A549 (cell line): ENCODE measurements at regions not wholly inside any gene's neighbourhood (a gene's known extent, or its start where the extent isn't known, plus 50 kb on each side); places are given as distances from the start of the nearest gene placed in this dataset.
A peak's percentile ranks its signal among the peaks of the same experiment; 100 is the strongest.

Experiments used
- ATAC-seq, 2 experiments: fragments of 200-7000 bp in 1 of 2; fragments of >200 bp in 1 of 2; cut with Nextera tagmentation in 1 of 2; cut with Tn5 transposase in 1 of 2; 3 replicates each; pipeline versions ENCODE4 v1.8.0 to v1.9.1; 2018 to 2020; ENCODE audit warnings: mild to moderate bottlenecking in 1 of 2, moderate library complexity in 1 of 2
- CTCF ChIA-PET: fragments of 300-600 bp; sonication (Branson Sonifier 250); formaldehyde crosslinking; extraction: SDS; loops from one replicate; lab custom pipeline; 2021; ENCODE audit warnings: antibody characterized with exemption, inconsistent platforms; lab: Yijun Ruan, JAX
- POLR2A ChIA-PET: fragments of 350-600 bp; formaldehyde crosslinking; extraction: SDS; loops from one replicate; lab custom pipeline; 2021; ENCODE audit warnings: antibody characterized with exemption, inconsistent platforms; lab: Yijun Ruan, JAX
- DNase-seq, 2 experiments: peaks; one replicate each; pipeline versions ENCODE4 v3.0.0 to v3.0.0-alpha.2; 2011 to 2016; ENCODE audit warnings: low read depth in 1 of 2, low spot score in 1 of 2
- FAIRE-seq: peaks from 2 replicates; lab custom pipeline; 2011; peaks lifted over from hg19 to GRCh38; lab: Jason Lieb, UNC
- H3K27ac ChIP-seq, 2 experiments: fragments of >200 bp; sonication (Bioruptor Twin); formaldehyde crosslinking; 3 replicates each; pipeline ENCODE4 v1.5.1; 2016 to 2017
- H3K4me1 ChIP-seq: fragments of >200 bp; sonication (Bioruptor Twin); formaldehyde crosslinking; 3 replicates; pipeline ENCODE4 v1.6.1; 2016
- H3K4me2 ChIP-seq: fragments of >200 bp; sonication (Bioruptor Twin); formaldehyde crosslinking; 3 replicates; pipeline ENCODE4 v1.6.1; 2016
- H3K4me3 ChIP-seq: fragments of >200 bp; sonication (Bioruptor Twin); formaldehyde crosslinking; 3 replicates; pipeline ENCODE4 v1.5.1; 2016
- H3K9me3 ChIP-seq: fragments of >200 bp; sonication (Bioruptor Twin); formaldehyde crosslinking; 3 replicates; pipeline ENCODE4 v1.6.1; 2016
- BCL3 ChIP-seq: fragments of >200 bp; sonication (Bioruptor Twin); formaldehyde crosslinking; IDR thresholded peaks from 3 replicates; pipeline ENCODE4 v1.6.1; 2016
- CBX8 ChIP-seq: fragments of 200-600 bp; sonication (generic); IDR thresholded peaks from 2 replicates; pipeline ENCODE4 v1.6.1; 2016
- CEBPB ChIP-seq, 2 experiments: fragments of >200 bp in 1 of 2; sonication (Bioruptor Twin) in 1 of 2; formaldehyde crosslinking in 1 of 2; IDR thresholded peaks; 2 replicates each; pipeline ENCODE4 v1.6.1; 2012 to 2016
- CHD2 ChIP-seq: fragments of 150-350 bp; IDR thresholded peaks from 2 replicates; pipeline ENCODE4 v1.6.1; 2014; ENCODE audit warnings: low read length; ENCODE audit not compliant: partially characterized antibody
- E2F6 ChIP-seq: IDR thresholded peaks from 2 replicates; pipeline ENCODE4 v1.6.1; 2012; ENCODE audit warnings: low read depth, borderline replicate concordance
- EHF ChIP-seq: fragments of 250-450 bp; sonication (Bioruptor Pico); IDR thresholded peaks from 2 replicates; pipeline ENCODE4 v1.5.0; 2020; ENCODE audit warnings: mild to moderate bottlenecking
- FOSB ChIP-seq: fragments of 250-450 bp; sonication (Bioruptor Pico); IDR thresholded peaks from 2 replicates; pipeline ENCODE4 v1.5.0; 2020; ENCODE audit warnings: mild to moderate bottlenecking, moderate library complexity
- FOSL2 ChIP-seq, 2 experiments: fragments of 450-650 bp in 1 of 2; fragments of >200 bp in 1 of 2; sonication (Bioruptor Twin) in 1 of 2; formaldehyde crosslinking; IDR thresholded peaks; 2 replicates each; pipeline versions ENCODE4 v1.5.0 to v1.6.1; 2016 to 2020; ENCODE audit warnings: mild to moderate bottlenecking in 1 of 2, moderate library complexity in 1 of 2
- HOXA7 ChIP-seq: fragments of 250-450 bp; sonication (Bioruptor Pico); IDR thresholded peaks from 2 replicates; pipeline ENCODE4 v1.5.0; 2020; ENCODE audit warnings: mild to moderate bottlenecking, moderate library complexity
- JUN ChIP-seq, 2 experiments: fragments of >200 bp; sonication (Bioruptor Twin); formaldehyde crosslinking; IDR thresholded peaks; 2 replicates in 1 of 2; 3 replicates in 1 of 2; pipeline ENCODE4 v1.6.1; 2016 to 2017
- JUNB ChIP-seq: fragments of >200 bp; sonication (Bioruptor Twin); formaldehyde crosslinking; IDR thresholded peaks from 2 replicates; pipeline ENCODE4 v1.6.1; 2016
- KDM5A ChIP-seq: fragments of 200-600 bp; sonication (generic); IDR thresholded peaks from 2 replicates; pipeline ENCODE4 v1.6.1; 2016; ENCODE audit warnings: antibody characterized with exemption, mild to moderate bottlenecking
- MAFK ChIP-seq: fragments of 450-650 bp; IDR thresholded peaks from 2 replicates; pipeline ENCODE4 v1.6.1; 2014; ENCODE audit not compliant: partially characterized antibody
- MAX ChIP-seq: IDR thresholded peaks from 2 replicates; pipeline ENCODE4 v1.6.1; 2012
- NFE2L2 ChIP-seq: fragments of 150-350 bp; conservative IDR thresholded peaks from 2 replicates; pipeline ENCODE4 v1.6.1; 2014; ENCODE audit warnings: low read length
- NPAS2 ChIP-seq: fragments of 250-450 bp; sonication (Bioruptor Pico); IDR thresholded peaks from 2 replicates; pipeline ENCODE4 v1.8.0; 2022; ENCODE audit warnings: mild to moderate bottlenecking, moderate library complexity, borderline replicate concordance
- PHF8 ChIP-seq: fragments of 200-600 bp; sonication (generic); IDR thresholded peaks from 2 replicates; pipeline ENCODE4 v1.6.1; 2016; ENCODE audit warnings: low read depth, mild to moderate bottlenecking, antibody characterized with exemption, moderate library complexity, borderline replicate concordance
- RCOR1 ChIP-seq: fragments of 150-350 bp; IDR thresholded peaks from 2 replicates; pipeline ENCODE4 v1.6.1; 2014; ENCODE audit warnings: antibody characterized with exemption, low read length, low read depth
- SREBF2 ChIP-seq: fragments of 450-650 bp; IDR thresholded peaks from 2 replicates; pipeline ENCODE4 v1.6.1; 2014; ENCODE audit warnings: mild to moderate bottlenecking, moderate library complexity
- TFCP2L1 ChIP-seq: fragments of 250-450 bp; sonication (Bioruptor Pico); IDR thresholded peaks from 2 replicates; pipeline ENCODE4 v1.5.0; 2021; ENCODE audit warnings: mild to moderate bottlenecking
- ZC3H11A ChIP-seq: fragments of 450-650 bp; IDR thresholded peaks from 2 replicates; pipeline ENCODE4 v1.6.1; 2014; ENCODE audit warnings: antibody characterized with exemption, mild to moderate bottlenecking
- ZNF302 ChIP-seq: fragments of 250-450 bp; sonication (Bioruptor Pico); IDR thresholded peaks from 2 replicates; pipeline ENCODE4 v1.9.0; 2021; ENCODE audit warnings: inconsistent platforms, mild to moderate bottlenecking, moderate library complexity
- ZSCAN20 ChIP-seq: fragments of 250-450 bp; sonication (Bioruptor Pico); IDR thresholded peaks from 2 replicates; pipeline ENCODE4 v1.8.0; 2022; ENCODE audit warnings: mild to moderate bottlenecking, moderate library complexity
- WGBS: methylation state at CpG from one replicate; pipeline ENCODE4 v1.1.6; 2017; ENCODE audit errors: missing lambda C conversion rate; 5-methylcytosine and 5-hydroxymethylcytosine counted together
- TF ChIP-seq, protein P1 (sequence below): fragments of 200-600 bp; sonication (generic); IDR thresholded peaks from 2 replicates; pipeline ENCODE4 v1.6.1; 2016; ENCODE audit warnings: antibody characterized with exemption, mild to moderate bottlenecking, moderate library complexity

DNA sequence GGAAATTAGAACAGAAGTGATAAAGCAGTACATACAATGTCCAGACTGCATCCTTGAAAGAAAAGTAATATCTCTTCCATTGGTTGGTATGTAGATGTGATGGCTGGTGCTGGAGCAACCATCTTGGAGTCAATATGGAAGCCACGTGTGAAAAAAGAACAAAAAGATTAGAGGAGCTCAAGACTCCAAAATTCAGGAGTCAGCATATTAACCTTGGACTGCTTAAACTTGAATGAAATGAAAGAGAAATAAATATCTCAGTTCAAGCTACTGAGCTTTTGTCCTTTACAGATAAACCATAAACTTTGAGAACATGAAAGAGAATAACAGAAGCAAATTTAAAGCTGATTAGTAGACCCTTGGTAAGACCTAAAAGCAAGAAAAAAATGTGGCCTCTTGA, 197.9 kb downstream of the HS3ST3B1 start:
- no peak for ATAC-seq
- TF ChIP-seq MAFK (peak; percentile 76), FOSL2 (IDR thresholded peaks at IDR 0.05) (no peak), FOSL2 (CRISPR knock-in tag; IDR thresholded peaks at IDR 0.05) (no peak), CBX8 (no peak), SREBF2 (no peak), EHF (no peak), KDM5A (no peak), CEBPB (IDR thresholded peaks at IDR 0.05) (no peak)
- DNase-seq, result no peak
- Histone ChIP-seq H3K4me1 (no peaks in the 10 kb centered on the region), H3K9me3 (peaks cover 7% of the 10 kb centered on the region; the same call in 1 of the 3 replicates), H3K4me3 (no peak overlapping the region), H3K27ac (no peak overlapping the region), H3K4me2 (no peak overlapping the region)
- FAIRE-seq, result no peak
- WGBS, result 0% methylated on average over 1 of the region's 1 CpG
- ChIA-PET CTCF (interaction anchor here (1.5 kb wide), 1 partner anchor 134 kb away, joined by 4 read pairs; no protein-coding TSS in a partner anchor), POLR2A (no interaction called here)

GRCh38 chr17:14494161-14494560, 193.3 kb downstream of the HS3ST3B1 start:
- DNase-seq (no peak), ATAC-seq (no peak), FAIRE-seq (no peak)
- POLR2A ChIA-PET, result no interaction called here
- Histone ChIP-seq H3K4me2 (no peak overlapping the region), H3K9me3 (peaks cover 9% of the 10 kb centered on the region; the same call in 1 of the 3 replicates), H3K4me1 (no peaks in the 10 kb centered on the region), H3K4me3 (no peak overlapping the region), H3K27ac (no peak overlapping the region)
- CTCF ChIA-PET, result no interaction called here
- WGBS, result 12% methylated on average over 4 of the region's 4 CpGs
- TF ChIP-seq, protein P1, sequence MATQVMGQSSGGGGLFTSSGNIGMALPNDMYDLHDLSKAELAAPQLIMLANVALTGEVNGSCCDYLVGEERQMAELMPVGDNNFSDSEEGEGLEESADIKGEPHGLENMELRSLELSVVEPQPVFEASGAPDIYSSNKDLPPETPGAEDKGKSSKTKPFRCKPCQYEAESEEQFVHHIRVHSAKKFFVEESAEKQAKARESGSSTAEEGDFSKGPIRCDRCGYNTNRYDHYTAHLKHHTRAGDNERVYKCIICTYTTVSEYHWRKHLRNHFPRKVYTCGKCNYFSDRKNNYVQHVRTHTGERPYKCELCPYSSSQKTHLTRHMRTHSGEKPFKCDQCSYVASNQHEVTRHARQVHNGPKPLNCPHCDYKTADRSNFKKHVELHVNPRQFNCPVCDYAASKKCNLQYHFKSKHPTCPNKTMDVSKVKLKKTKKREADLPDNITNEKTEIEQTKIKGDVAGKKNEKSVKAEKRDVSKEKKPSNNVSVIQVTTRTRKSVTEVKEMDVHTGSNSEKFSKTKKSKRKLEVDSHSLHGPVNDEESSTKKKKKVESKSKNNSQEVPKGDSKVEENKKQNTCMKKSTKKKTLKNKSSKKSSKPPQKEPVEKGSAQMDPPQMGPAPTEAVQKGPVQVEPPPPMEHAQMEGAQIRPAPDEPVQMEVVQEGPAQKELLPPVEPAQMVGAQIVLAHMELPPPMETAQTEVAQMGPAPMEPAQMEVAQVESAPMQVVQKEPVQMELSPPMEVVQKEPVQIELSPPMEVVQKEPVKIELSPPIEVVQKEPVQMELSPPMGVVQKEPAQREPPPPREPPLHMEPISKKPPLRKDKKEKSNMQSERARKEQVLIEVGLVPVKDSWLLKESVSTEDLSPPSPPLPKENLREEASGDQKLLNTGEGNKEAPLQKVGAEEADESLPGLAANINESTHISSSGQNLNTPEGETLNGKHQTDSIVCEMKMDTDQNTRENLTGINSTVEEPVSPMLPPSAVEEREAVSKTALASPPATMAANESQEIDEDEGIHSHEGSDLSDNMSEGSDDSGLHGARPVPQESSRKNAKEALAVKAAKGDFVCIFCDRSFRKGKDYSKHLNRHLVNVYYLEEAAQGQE, result no peak
- TF ChIP-seq ZSCAN20 (CRISPR knock-in tag), result no peak
- no peak for TF ChIP-seq HOXA7 (CRISPR knock-in tag)
- TF ChIP-seq FOSL2 (IDR thresholded peaks at IDR 0.05), result no peak
- TF ChIP-seq FOSL2 (CRISPR knock-in tag; IDR thresholded peaks at IDR 0.05), result no peak
- TF ChIP-seq BCL3, result no peak
- no peak for TF ChIP-seq CBX8
- TF ChIP-seq SREBF2, result no peak
- TF ChIP-seq KDM5A, result no peak
- no peak for TF ChIP-seq JUNB
- no peak for TF ChIP-seq NPAS2 (CRISPR knock-in tag)
- TF ChIP-seq MAFK, result no peak
- no peak for TF ChIP-seq RCOR1
- no peak for TF ChIP-seq JUN (IDR thresholded peaks at IDR 0.05)
- TF ChIP-seq E2F6, result no peak

- WGBS, result 46% methylated on average over 2 of the region's 2 CpGs
- no peak for TF ChIP-seq NFE2L2
- no peak for TF ChIP-seq PHF8
- no peak for TF ChIP-seq TFCP2L1 (CRISPR knock-in tag)
- TF ChIP-seq ZC3H11A, result no peak
- no peak for TF ChIP-seq MAX
- no peak for TF ChIP-seq CHD2
- TF ChIP-seq CBX8, result no peak
- no peak for TF ChIP-seq BCL3
- no peak for TF ChIP-seq FOSB
- no peak for TF ChIP-seq ZNF302
- no peak for TF ChIP-seq ZSCAN20 (CRISPR knock-in tag)
- no peak for TF ChIP-seq MAFK
- DNase-seq (no peak), ATAC-seq (no peak), FAIRE-seq (no peak)
- no peak overlapping the region for H3K4me3 ChIP-seq
- POLR2A ChIA-PET, result no interaction called here
- CTCF ChIA-PET, result interaction anchor here (0.6 kb wide), 1 partner anchor 382 kb away, joined by 3 read pairs; no protein-coding TSS in a partner anchor
- H3K4me2 ChIP-seq, result no peak overlapping the region
- no peak overlapping the region for H3K27ac ChIP-seq
- H3K4me1 ChIP-seq, result no peaks in the 10 kb centered on the region
- peaks cover 8% of the 10 kb centered on the region; the same call in 2 of the 3 replicates for H3K9me3 ChIP-seq
Measured at GRCh38 chr17:14489986-14490385, 189.1 kb downstream of the HS3ST3B1 start.
